IMR-90 (cell line): ENCODE measurements at regions not wholly inside any gene's neighbourhood (a gene's known extent, or its start where the extent isn't known, plus 50 kb on each side); places are given as distances from the start of the nearest gene placed in this dataset.

Experiments
- ATAC-seq: fragments of 200-7000 bp; cut with Tn5 transposase; 2 replicates; pipeline ENCODE4 v1.9.1; 2020; ENCODE audit warnings: low read depth, mild to moderate bottlenecking, moderate library complexity
- BruUV-seq: library from RNA; stranded (reverse); fragments of 400-500 nt; replicated peaks from 2 replicates; lab custom pipeline; 2021; lab: Mats Ljungman, UMichigan
- CTCF ChIA-PET: fragments of 300-600 bp; formaldehyde crosslinking; extraction: SDS; loops from one replicate; lab custom pipeline; 2021; ENCODE audit warnings: antibody characterized with exemption; lab: Yijun Ruan, JAX
- POLR2A ChIA-PET: fragments of 300-600 bp; sonication (Branson Sonifier 250); formaldehyde crosslinking; loops from one replicate; lab custom pipeline; 2022; ENCODE audit warnings: antibody characterized with exemption; ENCODE audit not compliant: unreplicated experiment; lab: Charles Lee
- DNase-seq: peaks from one replicate; pipeline ENCODE4 v3.0.0; 2013
- H2AFZ ChIP-seq: replicated peaks from 2 replicates; pipeline ENCODE3; 2013; ENCODE audit warnings: low read length, mild to moderate bottlenecking; ENCODE audit not compliant: poor library complexity
- H2AK5ac ChIP-seq: 2 replicates; pipeline ENCODE4 v1.6.1; 2013; ENCODE audit warnings: low read depth, low read length, inconsistent platforms
- H2AK9ac ChIP-seq: replicated peaks from 2 replicates; pipeline ENCODE3; 2013; ENCODE audit warnings: mild to moderate bottlenecking, low read depth, low read length, moderate library complexity; ENCODE audit not compliant: poor library complexity
- H2BK120ac ChIP-seq: 2 replicates; pipeline ENCODE4 v1.6.1; 2013; ENCODE audit warnings: low read depth, low read length, inconsistent platforms
- H2BK15ac ChIP-seq: 3 replicates; pipeline ENCODE4 v1.6.1; 2013; ENCODE audit warnings: low read depth, low read length, inconsistent platforms
- H2BK20ac ChIP-seq: 2 replicates; pipeline ENCODE4 v1.6.1; 2013; ENCODE audit warnings: low read depth, mild to moderate bottlenecking, inconsistent platforms, low read length, moderate library complexity
- H2BK5ac ChIP-seq: 2 replicates; pipeline ENCODE4 v1.6.1; 2013; ENCODE audit warnings: mild to moderate bottlenecking, low read depth, low read length, inconsistent platforms; ENCODE audit not compliant: poor library complexity, severe bottlenecking
- H3K14ac ChIP-seq: replicated peaks from 2 replicates; pipeline ENCODE4 v1.6.1; 2013; ENCODE audit warnings: low read depth, low read length, inconsistent platforms
- H3K18ac ChIP-seq: 2 replicates; pipeline ENCODE4 v1.6.1; 2013; ENCODE audit warnings: low read depth, low read length, control low read depth
- H3K23ac ChIP-seq: 2 replicates; pipeline ENCODE4 v1.6.1; 2013; ENCODE audit warnings: low read depth, low read length, inconsistent platforms
- H3K27ac ChIP-seq: 2 replicates; pipeline ENCODE4 v1.5.1; 2013; ENCODE audit warnings: mild to moderate bottlenecking, control low read depth, low read length; ENCODE audit not compliant: insufficient read depth
- H3K27me3 ChIP-seq: 2 replicates; pipeline ENCODE4 v1.6.1; 2013; ENCODE audit warnings: low read length; ENCODE audit not compliant: control insufficient read depth, insufficient read depth
- H3K36me3 ChIP-seq: 2 replicates; pipeline ENCODE4 v1.6.1; 2013; ENCODE audit warnings: low read length, mixed read lengths; ENCODE audit not compliant: control insufficient read depth, insufficient read depth
- H3K4ac ChIP-seq: 2 replicates; pipeline ENCODE4 v1.6.1; 2013; ENCODE audit warnings: low read depth, low read length, inconsistent platforms
- H3K4me1 ChIP-seq: 2 replicates; pipeline ENCODE4 v1.6.1; 2013; ENCODE audit warnings: low read length, mixed read lengths; ENCODE audit not compliant: control insufficient read depth, insufficient read depth
- H3K4me2 ChIP-seq: 2 replicates; pipeline ENCODE4 v1.6.1; 2013; ENCODE audit warnings: low read depth, mild to moderate bottlenecking, control low read depth, low read length, moderate library complexity
- H3K4me3 ChIP-seq: 2 replicates; pipeline ENCODE4 v1.5.1; 2013; ENCODE audit warnings: low read depth, mild to moderate bottlenecking, control low read depth, low read length, moderate library complexity; ENCODE audit not compliant: insufficient read depth
- H3K56ac ChIP-seq: 2 replicates; pipeline ENCODE4 v1.6.1; 2013; ENCODE audit warnings: low read length, inconsistent platforms; ENCODE audit not compliant: insufficient read depth; ENCODE audit errors: extremely low read depth
- H3K79me1 ChIP-seq, 2 experiments: 2 replicates each; pipeline ENCODE4 v1.6.1; 2013; ENCODE audit warnings: low read length in 2 of 2, inconsistent platforms in 1 of 2, low read depth in 1 of 2
- H3K9ac ChIP-seq: 2 replicates; pipeline ENCODE4 v1.6.1; 2013; ENCODE audit warnings: low read depth, low read length, control low read depth
- H3K9me1 ChIP-seq: 2 replicates; pipeline ENCODE4 v1.6.1; 2013; ENCODE audit warnings: low read length, inconsistent platforms; ENCODE audit not compliant: insufficient read depth
- H3K9me3 ChIP-seq: 2 replicates; pipeline ENCODE4 v1.6.1; 2013; ENCODE audit warnings: low read length; ENCODE audit not compliant: control insufficient read depth, insufficient read depth
- H4K20me1 ChIP-seq: 2 replicates; pipeline ENCODE4 v1.6.1; 2013; ENCODE audit warnings: low read length, inconsistent platforms; ENCODE audit not compliant: insufficient read depth
- H4K5ac ChIP-seq: 2 replicates; pipeline ENCODE4 v1.6.1; 2013; ENCODE audit warnings: mild to moderate bottlenecking, low read depth, low read length, control low read depth
- H4K8ac ChIP-seq, 2 experiments: 2 replicates each; pipeline ENCODE4 v1.6.1; 2013; ENCODE audit warnings: low read depth in 2 of 2, low read length in 2 of 2, control low read depth in 1 of 2, inconsistent platforms in 1 of 2
- H4K91ac ChIP-seq: 2 replicates; pipeline ENCODE4 v1.6.1; 2013; ENCODE audit warnings: low read depth, low read length, inconsistent platforms; ENCODE audit not compliant: insufficient read depth
- BHLHE40 ChIP-seq: fragments of 150-350 bp; IDR thresholded peaks from 2 replicates; pipeline ENCODE4 v1.6.1; 2016; ENCODE audit warnings: mild to moderate bottlenecking, low read depth, low read length
- CEBPB ChIP-seq: IDR thresholded peaks from 2 replicates; pipeline ENCODE4 v1.6.1; 2012; ENCODE audit warnings: low read depth, low read length, improper control_type of control experiment
- CHD1 ChIP-seq: IDR thresholded peaks from 2 replicates; pipeline ENCODE4 v1.6.1; 2012; ENCODE audit warnings: low read depth, low read length, improper control_type of control experiment
- FOS ChIP-seq: fragments of 150-350 bp; IDR thresholded peaks from 2 replicates; pipeline ENCODE4 v1.6.1; 2016; ENCODE audit warnings: low read depth, low read length
- MAFK ChIP-seq: IDR thresholded peaks from 2 replicates; pipeline ENCODE4 v1.6.1; 2012; ENCODE audit warnings: low read depth, low read length, improper control_type of control experiment
- MAZ ChIP-seq: IDR thresholded peaks from 2 replicates; pipeline ENCODE4 v1.6.1; 2012; ENCODE audit warnings: low read depth, mild to moderate bottlenecking, low read length, improper control_type of control experiment, moderate library complexity, borderline replicate concordance
- MXI1 ChIP-seq: IDR thresholded peaks from 2 replicates; pipeline ENCODE4 v1.6.1; 2012; ENCODE audit warnings: low read depth, mild to moderate bottlenecking, low read length, moderate library complexity, borderline replicate concordance
- NFE2L2 ChIP-seq: fragments of 150-350 bp; IDR thresholded peaks from 2 replicates; pipeline ENCODE4 v1.6.1; 2016; ENCODE audit warnings: low read depth, mild to moderate bottlenecking, low read length
- POLR2A ChIP-seq: IDR thresholded peaks from 2 replicates; pipeline ENCODE4 v1.6.1; 2012; ENCODE audit warnings: mild to moderate bottlenecking, low read depth, low read length
- RAD21 ChIP-seq: IDR thresholded peaks from 2 replicates; pipeline ENCODE4 v1.6.1; 2012; ENCODE audit warnings: low read length, improper control_type of control experiment
- RCOR1 ChIP-seq: IDR thresholded peaks from 2 replicates; pipeline ENCODE4 v1.6.1; 2012; ENCODE audit warnings: mild to moderate bottlenecking, low read length, improper control_type of control experiment; ENCODE audit not compliant: insufficient replicate concordance
- RFX5 ChIP-seq: IDR thresholded peaks from 2 replicates; pipeline ENCODE4 v1.8.0; 2012; ENCODE audit warnings: low read depth, mild to moderate bottlenecking, low read length, moderate library complexity
- SMC3 ChIP-seq: fragments of 150-350 bp; IDR thresholded peaks from 2 replicates; pipeline ENCODE4 v1.6.1; 2016; ENCODE audit warnings: low read depth, mild to moderate bottlenecking, antibody characterized with exemption, low read length, moderate library complexity
- WGBS, 2 experiments: methylation state at CpG; one replicate each; pipeline versions ENCODE4 v1.1.5 to v1.1.7; 2013; ENCODE audit warnings: missing lambda C conversion rate in 2 of 2; ENCODE audit not compliant: insufficient read length in 1 of 2; ENCODE audit errors: extremely low coverage in 2 of 2; 5-methylcytosine and 5-hydroxymethylcytosine counted together
- dilution Hi-C: fragments of 300-500 bp; cut with HindIII; formaldehyde crosslinking; loops from one replicate; pipeline ENCODE4 v1.14.3; 2018; ENCODE audit warnings: low sequenced_read_pairs; ENCODE audit not compliant: unreplicated experiment
- in situ Hi-C: fragments of 300-500 bp; cut with MboI; formaldehyde crosslinking; loops from 3 replicates; pipeline ENCODE4 v1.14.3; 2019; ENCODE audit warnings: low sequenced_read_pairs, inconsistent platforms, mixed read lengths
- intact Hi-C: fragments of 100-400 bp; cut with micrococcal nuclease; formaldehyde crosslinking; loops from 2 replicates; pipeline ENCODE4 v1.10.0; 2022
- TF ChIP-seq, protein P1 (sequence below): fragments of 150-350 bp; IDR thresholded peaks from 2 replicates; pipeline ENCODE4 v1.6.1; 2016; ENCODE audit warnings: low read depth, mild to moderate bottlenecking, low read length, moderate library complexity, borderline replicate concordance
- TF ChIP-seq, protein P2 (sequence below): conservative IDR thresholded peaks from 2 replicates; pipeline ENCODE4 v1.5.1; 2012; ENCODE audit warnings: mild to moderate bottlenecking, low read depth, low read length, improper control_type of control experiment
- TF ChIP-seq, protein P3 (sequence below): fragments of 150-350 bp; IDR thresholded peaks from 2 replicates; pipeline ENCODE4 v1.6.1; 2017; ENCODE audit warnings: mild to moderate bottlenecking, antibody characterized with exemption, low read length, low read depth

DNA sequence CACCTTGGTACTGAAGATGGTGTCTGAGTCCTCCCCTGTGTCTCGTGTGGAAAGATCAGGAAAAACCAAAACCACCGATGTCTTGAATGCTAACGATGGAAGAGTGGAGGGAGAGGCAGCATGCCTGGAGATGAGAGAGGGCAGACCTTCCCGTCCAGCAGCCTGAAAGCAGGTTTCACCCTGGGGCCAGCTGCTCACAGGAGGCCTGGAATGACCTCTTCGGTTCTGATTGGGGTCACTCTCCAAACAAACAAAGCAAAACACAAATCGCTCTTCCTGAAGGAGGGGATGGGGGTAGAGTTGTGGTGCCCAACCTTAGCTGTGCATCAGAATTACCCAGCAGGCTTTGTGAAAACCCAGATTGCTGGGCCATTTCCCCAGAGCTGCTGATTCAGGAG, 142.3 kb upstream of the SOX1 start:
- Histone ChIP-seq H3K9me1 (no peaks in the 10 kb centered on the region), H4K5ac (no peak overlapping the region), H3K23ac (no peak overlapping the region), H3K27ac (no peak overlapping the region), H3K36me3 (no peaks in the 10 kb centered on the region), H2BK15ac (no peak overlapping the region), H3K79me1 (no peaks in the 10 kb centered on the region), H3K4ac (no peak overlapping the region), H4K20me1 (no peaks in the 10 kb centered on the region), H3K9ac (no peak overlapping the region), H3K18ac (no peak overlapping the region), H2BK20ac (no peak overlapping the region), H2BK120ac (no peak overlapping the region), H3K56ac (no peak overlapping the region), H2AK9ac (no peak overlapping the region), H2BK5ac (no peak overlapping the region), H3K4me2 (no peak overlapping the region), H3K14ac (no peak overlapping the region), H3K4me3 (no peak overlapping the region), H2AK5ac (no peak overlapping the region), H2AFZ (no peak overlapping the region), H4K91ac (no peak overlapping the region), H3K4me1 (no peaks in the 10 kb centered on the region), H3K27me3 (no peaks in the 10 kb centered on the region), H3K9me3 (peaks cover 56% of the 10 kb centered on the region), H4K8ac (no peak overlapping the region)
- no TSS peak for BruUV-seq
- TF ChIP-seq FOS: no peak
- no peak for TF ChIP-seq SMC3
- TF ChIP-seq, protein P1, sequence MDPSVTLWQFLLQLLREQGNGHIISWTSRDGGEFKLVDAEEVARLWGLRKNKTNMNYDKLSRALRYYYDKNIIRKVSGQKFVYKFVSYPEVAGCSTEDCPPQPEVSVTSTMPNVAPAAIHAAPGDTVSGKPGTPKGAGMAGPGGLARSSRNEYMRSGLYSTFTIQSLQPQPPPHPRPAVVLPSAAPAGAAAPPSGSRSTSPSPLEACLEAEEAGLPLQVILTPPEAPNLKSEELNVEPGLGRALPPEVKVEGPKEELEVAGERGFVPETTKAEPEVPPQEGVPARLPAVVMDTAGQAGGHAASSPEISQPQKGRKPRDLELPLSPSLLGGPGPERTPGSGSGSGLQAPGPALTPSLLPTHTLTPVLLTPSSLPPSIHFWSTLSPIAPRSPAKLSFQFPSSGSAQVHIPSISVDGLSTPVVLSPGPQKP: no peak
- no peak for TF ChIP-seq MAZ
- no peak for TF ChIP-seq BHLHE40
- TF ChIP-seq CHD1: no peak
- no peak for TF ChIP-seq RCOR1
- TF ChIP-seq, protein P2, sequence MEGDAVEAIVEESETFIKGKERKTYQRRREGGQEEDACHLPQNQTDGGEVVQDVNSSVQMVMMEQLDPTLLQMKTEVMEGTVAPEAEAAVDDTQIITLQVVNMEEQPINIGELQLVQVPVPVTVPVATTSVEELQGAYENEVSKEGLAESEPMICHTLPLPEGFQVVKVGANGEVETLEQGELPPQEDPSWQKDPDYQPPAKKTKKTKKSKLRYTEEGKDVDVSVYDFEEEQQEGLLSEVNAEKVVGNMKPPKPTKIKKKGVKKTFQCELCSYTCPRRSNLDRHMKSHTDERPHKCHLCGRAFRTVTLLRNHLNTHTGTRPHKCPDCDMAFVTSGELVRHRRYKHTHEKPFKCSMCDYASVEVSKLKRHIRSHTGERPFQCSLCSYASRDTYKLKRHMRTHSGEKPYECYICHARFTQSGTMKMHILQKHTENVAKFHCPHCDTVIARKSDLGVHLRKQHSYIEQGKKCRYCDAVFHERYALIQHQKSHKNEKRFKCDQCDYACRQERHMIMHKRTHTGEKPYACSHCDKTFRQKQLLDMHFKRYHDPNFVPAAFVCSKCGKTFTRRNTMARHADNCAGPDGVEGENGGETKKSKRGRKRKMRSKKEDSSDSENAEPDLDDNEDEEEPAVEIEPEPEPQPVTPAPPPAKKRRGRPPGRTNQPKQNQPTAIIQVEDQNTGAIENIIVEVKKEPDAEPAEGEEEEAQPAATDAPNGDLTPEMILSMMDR: no peak
- no peak for TF ChIP-seq RAD21
- TF ChIP-seq NFE2L2: no peak
- TF ChIP-seq POLR2A: no peak
- no peak for TF ChIP-seq MAFK
- no peak for TF ChIP-seq RFX5
- no peak for TF ChIP-seq MXI1
- no peak for TF ChIP-seq CEBPB
- TF ChIP-seq, protein P3, sequence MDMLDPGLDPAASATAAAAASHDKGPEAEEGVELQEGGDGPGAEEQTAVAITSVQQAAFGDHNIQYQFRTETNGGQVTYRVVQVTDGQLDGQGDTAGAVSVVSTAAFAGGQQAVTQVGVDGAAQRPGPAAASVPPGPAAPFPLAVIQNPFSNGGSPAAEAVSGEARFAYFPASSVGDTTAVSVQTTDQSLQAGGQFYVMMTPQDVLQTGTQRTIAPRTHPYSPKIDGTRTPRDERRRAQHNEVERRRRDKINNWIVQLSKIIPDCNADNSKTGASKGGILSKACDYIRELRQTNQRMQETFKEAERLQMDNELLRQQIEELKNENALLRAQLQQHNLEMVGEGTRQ: no peak
- dilution Hi-C loops (no loop called here), in situ Hi-C loops (no loop called here), intact Hi-C loops (no loop called here)
- ChIA-PET POLR2A (no interaction called here), CTCF (no interaction called here)
- no CpG with 5 or more reads among the region's 6 CpGs for WGBS, 2 experiments
- ATAC-seq (no peak), DNase-seq (no peak)
